K562 (cell line): ENCODE measurements at regions not wholly inside any gene's neighbourhood (a gene's known extent, or its start where the extent isn't known, plus 50 kb on each side); places are given as distances from the start of the nearest gene placed in this dataset.

Source experiments
- ATAC-seq: fragments of 200-7000 bp; cut with Tn5 transposase; 3 replicates; pipeline ENCODE4 v1.9.1; 2020; ENCODE audit warnings: moderate library complexity
- BruUV-seq: library from RNA; stranded (reverse); fragments of 400-500 nt; replicated peaks from 2 replicates; lab custom pipeline; 2021; lab: Mats Ljungman, UMichigan
- CTCF ChIA-PET: fragments of 300-600 bp; formaldehyde crosslinking; extraction: SDS; loops from one replicate; lab custom pipeline; 2021; ENCODE audit warnings: low intra/inter-chr PET ratio; lab: Yijun Ruan, JAX
- POLR2A ChIA-PET: fragments of 300-600, 350-650 bp; sonication (Branson Sonifier 250); formaldehyde crosslinking; extraction: SDS; loops from one replicate; lab custom pipeline; 2021; ENCODE audit warnings: antibody characterized with exemption, inconsistent platforms; lab: Yijun Ruan, JAX
- DNase-seq, 4 experiments: peaks; one replicate each; pipeline versions ENCODE4 v3.0.0 to v3.0.0-alpha.2; 2011 to 2018; ENCODE audit warnings: low spot score in 3 of 4, mixed read lengths in 3 of 4; ENCODE audit errors: extremely low read depth in 1 of 4
- FAIRE-seq: peaks from 2 replicates; lab custom pipeline; 2011; peaks lifted over from hg19 to GRCh38; lab: Jason Lieb, UNC
- H2AFZ ChIP-seq: 2 replicates; pipeline ENCODE4 v1.6.0; 2011; ENCODE audit warnings: low read depth, low read length, control low read depth, inconsistent platforms
- H3K27ac ChIP-seq: fragments of 200-600 bp; 3 replicates; pipeline ENCODE4 v1.8.0; 2011; ENCODE audit warnings: low read depth, mild to moderate bottlenecking, control low read depth, inconsistent platforms, low read length, moderate library complexity, mixed read lengths; ENCODE audit errors: extremely low read depth
- H3K27me3 ChIP-seq, 2 experiments: fragments of 300-600 bp in 1 of 2; 2 replicates in 1 of 2; 3 replicates in 1 of 2; pipeline versions ENCODE4 v1.6.0 to v1.8.0; 2011; ENCODE audit warnings: inconsistent platforms in 2 of 2, low read length in 2 of 2, mild to moderate bottlenecking in 1 of 2, mixed read lengths in 1 of 2, moderate library complexity in 1 of 2; ENCODE audit not compliant: control insufficient read depth in 2 of 2, insufficient read depth in 2 of 2
- H3K36me3 ChIP-seq: fragments of 300-600 bp; 3 replicates; pipeline ENCODE4 v1.8.0; 2011; ENCODE audit warnings: mild to moderate bottlenecking, low read length, inconsistent platforms; ENCODE audit not compliant: control insufficient read depth, insufficient read depth
- H3K4me1 ChIP-seq, 2 experiments: fragments of 200-600 bp in 1 of 2; replicated peaks in 1 of 2; 2 replicates in 1 of 2; 3 replicates in 1 of 2; pipeline versions ENCODE4 v1.5.1 to v1.8.0; 2011; ENCODE audit warnings: inconsistent platforms in 2 of 2, low read length in 2 of 2, mild to moderate bottlenecking in 1 of 2, mixed read lengths in 1 of 2, moderate library complexity in 1 of 2; ENCODE audit not compliant: control insufficient read depth in 2 of 2, insufficient read depth in 2 of 2
- H3K4me2 ChIP-seq: 2 replicates; pipeline ENCODE4 v1.6.1; 2011; ENCODE audit warnings: low read length, control low read depth, inconsistent platforms, mixed read lengths; ENCODE audit not compliant: insufficient read depth
- H3K4me3 ChIP-seq: fragments of 200-600 bp; sonication (generic), shearing (Covaris generic); 2 replicates; pipeline ENCODE4 v1.5.1; 2016; ENCODE audit warnings: control low read depth, inconsistent platforms
- H3K79me2 ChIP-seq: fragments of 200-600 bp; 3 replicates; pipeline ENCODE4 v1.8.0; 2011; ENCODE audit warnings: low read length, inconsistent platforms; ENCODE audit not compliant: control insufficient read depth, insufficient read depth
- H3K9ac ChIP-seq, 2 experiments: 2 replicates each; pipeline versions ENCODE4 v1.6.0 to v1.6.1; 2011; ENCODE audit warnings: low read depth in 2 of 2, low read length in 2 of 2, control low read depth in 1 of 2, inconsistent platforms in 1 of 2, mild to moderate bottlenecking in 1 of 2, mixed read lengths in 1 of 2; ENCODE audit not compliant: insufficient read depth in 1 of 2
- H3K9me1 ChIP-seq: one replicate; pipeline ENCODE4 v1.6.0; 2011; ENCODE audit warnings: inconsistent platforms, mild to moderate bottlenecking, low read length, moderate library complexity; ENCODE audit not compliant: control insufficient read depth, insufficient read depth
- H3K9me3 ChIP-seq: replicated peaks from 2 replicates; pipeline ENCODE4 v1.5.1; 2011; ENCODE audit warnings: low read depth, low read length, inconsistent platforms; ENCODE audit not compliant: control insufficient read depth, insufficient read depth
- H4K20me1 ChIP-seq: replicated peaks from 2 replicates; pipeline ENCODE4 v1.6.1; 2011; ENCODE audit warnings: low read length, inconsistent platforms, mixed read lengths; ENCODE audit not compliant: control insufficient read depth, insufficient read depth
- COPS2 ChIP-seq: fragments of 450-650 bp; conservative IDR thresholded peaks from 2 replicates; pipeline ENCODE4 v1.6.1; 2016; ENCODE audit warnings: mild to moderate bottlenecking, moderate library complexity
- DDX20 ChIP-seq: fragments of 450-650 bp; IDR thresholded peaks from 2 replicates; pipeline ENCODE4 v1.6.1; 2016; ENCODE audit warnings: missing genetic modification characterization, low read depth, mild to moderate bottlenecking, missing compliant biosample characterization, moderate library complexity
- ELF2 ChIP-seq: fragments of 250-450 bp; sonication (Bioruptor Pico); IDR thresholded peaks from 2 replicates; pipeline ENCODE4 v1.5.0; 2021; ENCODE audit warnings: mild to moderate bottlenecking
- HIVEP1 ChIP-seq: fragments of 250-450 bp; sonication (Bioruptor Pico); IDR thresholded peaks from 2 replicates; pipeline ENCODE4 v1.4.0; 2020; ENCODE audit warnings: mild to moderate bottlenecking
- IRF9 ChIP-seq: fragments of 450-650 bp; IDR thresholded peaks from 2 replicates; pipeline ENCODE4 v1.6.1; 2016; ENCODE audit warnings: missing biosample characterization, missing genetic modification characterization
- JUN ChIP-seq, 2 experiments: sonication (generic) in 1 of 2; formaldehyde crosslinking in 1 of 2; IDR thresholded peaks; 2 replicates each; pipeline versions ENCODE4 v1.6.1 to v1.8.0; 2012 to 2022; ENCODE audit warnings: borderline replicate concordance in 2 of 2, mild to moderate bottlenecking in 2 of 2, improper control_type of control experiment in 1 of 2, low read depth in 1 of 2, low read length in 1 of 2, missing genetic modification reagents in 1 of 2
- JUND ChIP-seq, 2 experiments: IDR thresholded peaks; 2 replicates in 1 of 2; 3 replicates in 1 of 2; pipeline ENCODE4 v1.6.1; 2011; ENCODE audit warnings: borderline replicate concordance in 2 of 2, low read depth in 2 of 2, low read length in 2 of 2, improper control_type of control experiment in 1 of 2, missing biosample characterization in 1 of 2, missing genetic modification characterization in 1 of 2, missing genetic modification reagents in 1 of 2
- KAT7 ChIP-seq: sonication (generic); formaldehyde crosslinking; IDR thresholded peaks from 2 replicates; pipeline ENCODE4 v1.8.0; 2022; ENCODE audit warnings: missing genetic modification reagents, mild to moderate bottlenecking, borderline replicate concordance
- KLF10 ChIP-seq: fragments of 250-450 bp; sonication (Bioruptor Pico); IDR thresholded peaks from 2 replicates; pipeline ENCODE4 v1.6.1; 2021; ENCODE audit warnings: matching md5 sums
- MIER1 ChIP-seq: fragments of 450-650 bp; IDR thresholded peaks from 2 replicates; pipeline ENCODE4 v1.6.1; 2016; ENCODE audit warnings: antibody characterized with exemption, mild to moderate bottlenecking, low read depth
- PRMT5 ChIP-seq: sonication (generic); formaldehyde crosslinking; IDR thresholded peaks from 2 replicates; pipeline ENCODE4 v1.5.0; 2020; ENCODE audit warnings: missing genetic modification reagents
- RFX5 ChIP-seq: IDR thresholded peaks from 2 replicates; pipeline ENCODE4 v1.6.1; 2011; ENCODE audit warnings: low read depth, mild to moderate bottlenecking, improper control_type of control experiment, low read length
- SIRT6 ChIP-seq: IDR thresholded peaks from one replicate; pipeline ENCODE4 v1.6.1; 2012; ENCODE audit warnings: low read depth, mild to moderate bottlenecking, control low read depth, inconsistent platforms, low read length, moderate library complexity
- ZMIZ1 ChIP-seq, 2 experiments: fragments of 150-350 bp in 1 of 2; IDR thresholded peaks; 2 replicates each; pipeline ENCODE4 v1.6.1; 2012 to 2016; ENCODE audit warnings: low read depth in 2 of 2, low read length in 2 of 2, mild to moderate bottlenecking in 1 of 2, moderate library complexity in 1 of 2
- ZNF174 ChIP-seq: fragments of 250-450 bp; sonication (Bioruptor Pico); IDR thresholded peaks from 2 replicates; pipeline ENCODE4 v1.4.0; 2020; ENCODE audit warnings: mild to moderate bottlenecking
- ZNF830 ChIP-seq: fragments of 250-450 bp; sonication (Bioruptor Pico); IDR thresholded peaks from 2 replicates; pipeline ENCODE4 v1.5.0; 2021; ENCODE audit warnings: mild to moderate bottlenecking
- WGBS: fragments of 100-300 bp; shearing (Covaris generic); methylation state at CpG from one replicate; pipeline ENCODE4 v1.1.6; 2016; ENCODE audit warnings: low coverage, mixed read lengths; ENCODE audit not compliant: insufficient coverage; ENCODE audit errors: missing lambda C conversion rate; 5-methylcytosine and 5-hydroxymethylcytosine counted together
- in situ Hi-C: fragments of 300-500 bp; cut with MboI; formaldehyde crosslinking; loops from 4 replicates; pipeline ENCODE4 v1.15.0; 2018; ENCODE audit warnings: inconsistent platforms, mixed read lengths
- intact Hi-C: fragments of 100-400 bp; cut with micrococcal nuclease; formaldehyde crosslinking; loops from 2 replicates; pipeline ENCODE4 v1.14.2; 2022
- TF ChIP-seq, protein P1 (sequence below): sonication (generic); formaldehyde crosslinking; IDR thresholded peaks from 2 replicates; pipeline ENCODE4 v1.8.0; 2022; ENCODE audit warnings: missing genetic modification reagents, mild to moderate bottlenecking, moderate library complexity, borderline replicate concordance
- TF ChIP-seq, protein P2 (sequence below): fragments of 250-450 bp; sonication (Bioruptor Pico); IDR thresholded peaks from 2 replicates; pipeline ENCODE4 v1.8.0; 2021; ENCODE audit warnings: moderate library complexity, mild to moderate bottlenecking, inconsistent platforms

DNA sequence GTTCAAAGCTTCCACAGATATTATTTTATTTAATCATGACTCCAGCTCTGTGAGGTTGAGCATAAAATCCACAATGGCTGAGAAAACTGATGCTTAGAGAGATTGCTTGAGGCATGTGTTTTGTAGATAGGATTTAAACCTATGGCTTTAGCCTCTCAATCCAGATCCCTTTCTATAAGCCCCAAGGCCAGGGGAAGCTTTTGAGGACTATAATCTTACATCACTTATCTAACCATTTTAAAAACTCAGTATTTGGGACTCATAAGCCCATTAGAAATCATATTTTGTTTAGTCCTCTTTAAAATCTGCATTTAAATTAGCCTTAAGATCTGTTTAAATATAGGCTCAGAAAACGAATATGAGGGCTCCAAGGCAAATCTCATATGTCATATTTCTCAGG, 135.4 kb upstream of the SERPINE2 start:
- H3K9ac ChIP-seq = no peak overlapping the region
- TF ChIP-seq JUN (IDR thresholded peaks at IDR 0.05; ENCODE audit: borderline replicate concordance, low read depth, low read length) (no peak), JUN (CRISPR knock-in tag; IDR thresholded peaks at IDR 0.05; ENCODE audit: borderline replicate concordance) (no peak), HIVEP1 (no peak), ZNF174 (CRISPR knock-in tag) (no peak), KAT7 (CRISPR knock-in tag) (no peak), KLF10 (CRISPR knock-in tag) (no peak), DDX20 (tag) (no peak), JUND (IDR thresholded peaks at IDR 0.05; ENCODE audit: borderline replicate concordance, low read depth, low read length) (no peak), JUND (tag; IDR thresholded peaks at IDR 0.05; ENCODE audit: borderline replicate concordance, low read depth, low read length) (no peak), IRF9 (tag) (no peak), PRMT5 (CRISPR knock-in tag) (no peak), MIER1 (no peak), ELF2 (CRISPR knock-in tag) (no peak), RFX5 (no peak), SIRT6 (no peak), ZMIZ1 (IDR thresholded peaks at IDR 0.05; ENCODE audit: low read depth in 2 of 2, low read length in 2 of 2) (no peak), COPS2 (no peak), ZNF830 (no peak)
- TF ChIP-seq, protein P1, sequence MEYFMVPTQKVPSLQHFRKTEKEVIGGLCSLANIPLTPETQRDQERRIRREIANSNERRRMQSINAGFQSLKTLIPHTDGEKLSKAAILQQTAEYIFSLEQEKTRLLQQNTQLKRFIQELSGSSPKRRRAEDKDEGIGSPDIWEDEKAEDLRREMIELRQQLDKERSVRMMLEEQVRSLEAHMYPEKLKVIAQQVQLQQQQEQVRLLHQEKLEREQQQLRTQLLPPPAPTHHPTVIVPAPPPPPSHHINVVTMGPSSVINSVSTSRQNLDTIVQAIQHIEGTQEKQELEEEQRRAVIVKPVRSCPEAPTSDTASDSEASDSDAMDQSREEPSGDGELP (CRISPR knock-in tag) = no peak
- TF ChIP-seq, protein P2, sequence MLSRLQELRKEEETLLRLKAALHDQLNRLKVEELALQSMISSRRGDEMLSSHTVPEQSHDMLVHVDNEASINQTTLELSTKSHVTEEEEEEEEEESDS (CRISPR knock-in tag) = no peak

More for the DNA sequence above, 135.4 kb upstream of the SERPINE2 start:
- Histone ChIP-seq H3K4me2 (no peak overlapping the region), H3K36me3 (no peaks in the 10 kb centered on the region), H4K20me1 (no peaks in the 10 kb centered on the region), H3K27me3 (no peaks in the 10 kb centered on the region), H3K27ac (no peak overlapping the region), H3K9me1 (no peaks in the 10 kb centered on the region), H3K9me3 (no peaks in the 10 kb centered on the region), H3K79me2 (no peaks in the 10 kb centered on the region), H2AFZ (no peak overlapping the region), H3K4me1 (no peaks in the 10 kb centered on the region), H3K4me3 (no peak overlapping the region)
- FAIRE-seq (no peak), DNase-seq (no peak), ATAC-seq (no peak)
- no TSS peak for BruUV-seq
- POLR2A ChIA-PET = no interaction called here
- in situ Hi-C loops = no loop called here
- intact Hi-C loops = no loop called here
- CTCF ChIA-PET = no interaction called here
- WGBS = 0% methylated on average over 1 of the region's 1 CpG
